Mesodermal cell (in vitro differentiated cells): ENCODE measurements at regions not wholly inside any gene's neighbourhood (a gene's known extent, or its start where the extent isn't known, plus 50 kb on each side); places are given as distances from the start of the nearest gene placed in this dataset.

ENCODE experiments used
- H3K27ac ChIP-seq: 2 replicates; pipeline ENCODE4 v1.7.0; 2013; ENCODE audit warnings: mild to moderate bottlenecking, low read depth, low read length, moderate library complexity; ENCODE audit not compliant: severe bottlenecking
- H3K36me3 ChIP-seq: 2 replicates; pipeline ENCODE4 v1.7.1; 2013; ENCODE audit warnings: mild to moderate bottlenecking, low read length, moderate library complexity; ENCODE audit not compliant: control insufficient read depth, insufficient read depth
- H3K4me1 ChIP-seq: one replicate; pipeline ENCODE4 v1.7.1; 2013; ENCODE audit warnings: mild to moderate bottlenecking, low read length; ENCODE audit not compliant: insufficient read depth, control insufficient read depth, poor library complexity, severe bottlenecking
- H3K4me3 ChIP-seq: 2 replicates; pipeline ENCODE4 v1.7.0; 2013; ENCODE audit warnings: low read length, control low read depth, mild to moderate bottlenecking; ENCODE audit not compliant: insufficient read depth, poor library complexity, severe bottlenecking; ENCODE audit errors: extremely low read depth
- H3K9me3 ChIP-seq: 2 replicates; pipeline ENCODE4 v1.7.1; 2013; ENCODE audit warnings: mild to moderate bottlenecking, low read length, moderate library complexity; ENCODE audit not compliant: control insufficient read depth
- WGBS, 2 experiments: methylation state at CpG; one replicate each; pipeline ENCODE4 v1.1.5; 2013; ENCODE audit warnings: missing lambda C conversion rate in 2 of 2; ENCODE audit not compliant: insufficient coverage in 2 of 2; 5-methylcytosine and 5-hydroxymethylcytosine counted together

- no peaks in the 10 kb centered on the region for H3K36me3 ChIP-seq
- no peak overlapping the region for H3K27ac ChIP-seq
- WGBS, 2 experiments, result 69 to 93% methylated on average over 1 of the region's 1 CpG
- H3K4me1 ChIP-seq, result no peaks in the 10 kb centered on the region
- no peak overlapping the region for H3K4me3 ChIP-seq
- H3K9me3 ChIP-seq, result peaks cover 5% of the 10 kb centered on the region
Measured at GRCh38 chr11:116472651-116473050, 300.1 kb downstream of the BUD13 start.

- Histone ChIP-seq H3K4me3 (no peak overlapping the region), H3K9me3 (peaks cover 5% of the 10 kb centered on the region), H3K4me1 (no peaks in the 10 kb centered on the region), H3K36me3 (no peaks in the 10 kb centered on the region), H3K27ac (peak overlapping the region; percentile 18)
- 100% methylated on average over 1 of the region's 3 CpGs; no CpG with 5 or more reads in 1 of the 2 experiments for WGBS, 2 experiments
Measured at GRCh38 chr11:116471608-116472256, 301.1 kb downstream of the BUD13 start.

- Histone ChIP-seq H3K36me3 (no peaks in the 10 kb centered on the region), H3K9me3 (peaks cover 5% of the 10 kb centered on the region), H3K4me1 (no peaks in the 10 kb centered on the region), H3K4me3 (no peak overlapping the region), H3K27ac (no peak overlapping the region)
- WGBS, 2 experiments, result 88 to 100% methylated on average over 1 of the region's 2 CpGs
Measured at GRCh38 chr11:116468699-116469098, 304.1 kb downstream of the BUD13 start.

DNA sequence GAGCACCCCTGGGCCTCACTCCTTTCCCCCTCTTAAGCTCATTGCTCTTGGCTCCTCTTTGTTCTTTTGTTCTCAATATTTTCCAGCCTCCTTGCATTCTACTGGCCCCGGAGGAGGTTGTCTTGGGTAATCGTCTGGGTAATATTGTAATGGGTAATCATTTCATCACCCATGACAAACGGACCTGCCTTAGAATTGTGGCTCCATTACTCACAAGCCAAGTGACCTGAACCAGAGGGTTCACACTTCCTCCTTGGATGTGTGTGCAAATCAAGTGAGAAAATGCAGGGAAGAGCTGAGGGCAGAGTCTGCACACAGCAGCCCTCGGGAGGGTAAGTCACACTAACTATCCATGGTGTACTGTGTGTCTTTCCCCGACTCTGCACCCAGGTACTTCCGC is 305.0 kb downstream of the BUD13 start:
- Histone ChIP-seq H3K36me3 (no peaks in the 10 kb centered on the region), H3K27ac (no peak overlapping the region)
- 87 to 93% methylated on average over 2 to 3 of the region's 6 CpGs for WGBS, 2 experiments

GRCh38 chr11:116466801-116467200 is 306.0 kb downstream of the BUD13 start:
- H3K4me1 ChIP-seq, result no peaks in the 10 kb centered on the region
- H3K4me3 ChIP-seq, result no peak overlapping the region
- no peak overlapping the region for H3K27ac ChIP-seq
- H3K36me3 ChIP-seq, result no peaks in the 10 kb centered on the region
- peaks cover 2% of the 10 kb centered on the region for H3K9me3 ChIP-seq
- WGBS, 2 experiments, result 90 to 91% methylated on average over 2 to 3 of the region's 6 CpGs

More for the DNA sequence above, 305.0 kb downstream of the BUD13 start:
- Histone ChIP-seq H3K4me3 (no peak overlapping the region), H3K4me1 (no peaks in the 10 kb centered on the region), H3K9me3 (peaks cover 5% of the 10 kb centered on the region)

DNA sequence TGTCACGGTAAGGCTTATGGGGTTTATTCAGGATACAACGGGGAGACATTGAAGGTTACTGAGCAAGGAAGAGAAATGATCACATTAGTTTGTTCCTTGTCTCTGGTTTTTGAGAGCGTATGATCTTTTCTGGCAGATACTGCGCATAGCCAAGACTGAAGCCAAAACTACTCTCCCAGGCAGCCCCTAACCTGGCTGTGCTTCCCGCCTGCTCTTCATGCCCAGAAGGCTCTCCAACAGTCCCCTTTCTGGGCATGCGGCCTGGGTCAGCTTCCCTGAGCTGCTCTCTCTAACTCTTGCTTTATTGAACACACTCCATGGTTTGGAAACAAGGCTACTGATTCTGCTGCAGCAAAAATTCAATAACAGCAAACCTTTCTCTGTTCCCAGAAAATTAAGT is 306.6 kb downstream of the BUD13 start:
- H3K4me3 ChIP-seq, result no peak overlapping the region
- no peak overlapping the region for H3K27ac ChIP-seq
- H3K9me3 ChIP-seq, result no peaks in the 10 kb centered on the region
- no peaks in the 10 kb centered on the region for H3K36me3 ChIP-seq
- WGBS, 2 experiments, result 96 to 97% methylated on average over 6 of the region's 6 CpGs
- no peaks in the 10 kb centered on the region for H3K4me1 ChIP-seq

DNA sequence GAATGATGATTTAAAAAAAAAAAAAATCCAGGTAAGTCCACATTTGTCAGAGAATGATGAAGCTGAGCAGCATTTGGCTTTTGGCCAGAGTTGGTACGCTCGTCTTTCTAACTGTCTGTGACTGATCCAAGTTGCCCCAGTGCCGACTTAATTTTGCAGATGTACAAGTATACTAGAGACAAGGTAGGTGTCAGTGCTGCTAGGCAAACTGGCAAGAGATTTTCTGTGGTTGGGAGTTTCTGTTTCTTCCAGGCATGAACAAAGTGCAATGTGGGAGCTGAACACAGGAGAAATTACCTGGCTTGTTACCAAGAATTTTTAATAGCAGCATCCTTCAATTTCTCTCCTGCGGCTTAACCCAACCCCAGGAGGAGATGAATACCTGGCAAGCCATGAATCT is 307.7 kb downstream of the BUD13 start:
- WGBS, 2 experiments, result 77 to 94% methylated on average over 4 of the region's 4 CpGs
- Histone ChIP-seq H3K9me3 (no peaks in the 10 kb centered on the region), H3K27ac (no peak overlapping the region), H3K4me1 (no peaks in the 10 kb centered on the region), H3K36me3 (no peaks in the 10 kb centered on the region), H3K4me3 (no peak overlapping the region)

GRCh38 chr11:116461789-116462188 is 311.0 kb downstream of the BUD13 start:
- 5 to 26% methylated on average over 2 of the region's 2 CpGs for WGBS, 2 experiments
- Histone ChIP-seq H3K27ac (no peak overlapping the region), H3K9me3 (no peaks in the 10 kb centered on the region), H3K4me1 (peaks cover 6% of the 10 kb centered on the region), H3K36me3 (no peaks in the 10 kb centered on the region), H3K4me3 (no peak overlapping the region)

- peaks cover 6% of the 10 kb centered on the region for H3K4me1 ChIP-seq
- H3K4me3 ChIP-seq, result no peak overlapping the region
- no peaks in the 10 kb centered on the region for H3K9me3 ChIP-seq
- H3K27ac ChIP-seq, result no peak overlapping the region
- WGBS, 2 experiments, result 73 to 74% methylated on average over 3 of the region's 3 CpGs
- no peaks in the 10 kb centered on the region for H3K36me3 ChIP-seq
Measured at GRCh38 chr11:116460156-116460920, 312.4 kb downstream of the BUD13 start.

DNA sequence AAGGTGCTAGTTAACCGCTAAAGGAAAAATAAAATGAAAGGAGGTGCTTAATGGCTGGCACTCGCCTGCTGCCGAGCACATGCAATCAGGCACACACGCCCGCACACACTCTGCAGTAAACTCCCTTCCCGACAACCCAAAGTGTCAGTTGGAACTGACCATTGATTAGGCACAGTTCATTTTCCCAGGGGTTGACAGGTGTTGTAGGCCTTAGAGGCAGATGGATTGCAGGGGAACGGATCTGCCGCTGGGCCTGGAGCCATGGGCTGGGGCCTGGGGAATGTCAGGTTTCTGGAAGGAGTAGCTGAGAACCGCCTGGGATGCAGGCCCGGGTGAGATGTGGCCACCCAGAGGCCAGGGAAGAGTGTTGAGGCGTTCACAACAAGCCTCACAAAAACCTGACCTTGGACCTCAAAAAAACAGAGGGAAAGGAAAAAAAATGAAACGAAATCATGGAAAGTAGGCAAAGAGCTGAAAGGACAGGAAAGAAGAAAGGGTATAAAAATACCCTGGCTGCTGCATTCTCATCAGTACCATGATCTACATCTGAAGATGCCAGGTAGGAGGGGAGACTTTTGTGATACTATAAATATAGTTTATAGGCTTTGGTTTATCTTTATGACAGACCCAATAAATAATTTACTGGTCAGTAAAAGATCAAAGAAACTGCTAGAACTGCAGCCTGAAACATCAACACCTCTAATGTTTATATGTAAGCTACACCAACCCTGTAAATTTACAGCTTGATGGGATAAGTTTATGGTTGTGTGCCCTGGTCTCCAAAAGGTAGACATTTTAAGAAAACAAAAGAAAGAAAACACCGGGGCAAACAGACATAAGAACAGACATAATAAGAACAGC is 313.4 kb downstream of the BUD13 start:
- WGBS, 2 experiments, result 82 to 86% methylated on average over 8 of the region's 13 CpGs
- H3K36me3 ChIP-seq, result no peaks in the 10 kb centered on the region
- H3K4me1 ChIP-seq, result peaks cover 6% of the 10 kb centered on the region
- H3K9me3 ChIP-seq, result no peaks in the 10 kb centered on the region
- no peak overlapping the region for H3K4me3 ChIP-seq
- peak overlapping the region; percentile 16 for H3K27ac ChIP-seq
